ENCODE measurements at regions not wholly inside any gene's neighbourhood (a gene's known extent, or its start where the extent isn't known, plus 50 kb on each side); places are given as distances from the start of the nearest gene placed in this dataset.

- no peak for TF ChIP-seq POLR2A (IDR thresholded peaks at IDR 0.05; ENCODE audit: low read depth, low read length)
- no peak for TF ChIP-seq SPI1 (IDR thresholded peaks at IDR 0.05; ENCODE audit: low read depth, low read length)
- no peak for TF ChIP-seq POLR2AphosphoS5 (IDR thresholded peaks at IDR 0.05; ENCODE audit: low read depth, low read length)
- no peak for TF ChIP-seq PAX5 (IDR thresholded peaks at IDR 0.05; ENCODE audit: insufficient read depth, low read length, severe bottlenecking)
These were observed 194.4 kb upstream of the LDB2 start for GRCh38 chr4:17092736-17093437.
